B cell (primary cell): ENCODE measurements at regions not wholly inside any gene's neighbourhood (a gene's known extent, or its start where the extent isn't known, plus 50 kb on each side); places are given as distances from the start of the nearest gene placed in this dataset.

Source experiments
- EZH2 ChIP-seq: IDR thresholded peaks from 2 replicates; pipeline ENCODE4 v1.6.1; 2012; ENCODE audit warnings: borderline replicate concordance, low read depth, mild to moderate bottlenecking, moderate library complexity, low read length; ENCODE audit not compliant: insufficient read depth, poor library complexity, severe bottlenecking
- TF ChIP-seq, protein P1 (sequence below): fragments of 200-600 bp; IDR thresholded peaks from one replicate; pipeline ENCODE4 v1.8.0; 2022; ENCODE audit warnings: antibody characterized with exemption, mild to moderate bottlenecking

GRCh38 chr20:57866250-57867106 lies 156.7 kb upstream of the PMEPA1 start:
- TF ChIP-seq, protein P1, sequence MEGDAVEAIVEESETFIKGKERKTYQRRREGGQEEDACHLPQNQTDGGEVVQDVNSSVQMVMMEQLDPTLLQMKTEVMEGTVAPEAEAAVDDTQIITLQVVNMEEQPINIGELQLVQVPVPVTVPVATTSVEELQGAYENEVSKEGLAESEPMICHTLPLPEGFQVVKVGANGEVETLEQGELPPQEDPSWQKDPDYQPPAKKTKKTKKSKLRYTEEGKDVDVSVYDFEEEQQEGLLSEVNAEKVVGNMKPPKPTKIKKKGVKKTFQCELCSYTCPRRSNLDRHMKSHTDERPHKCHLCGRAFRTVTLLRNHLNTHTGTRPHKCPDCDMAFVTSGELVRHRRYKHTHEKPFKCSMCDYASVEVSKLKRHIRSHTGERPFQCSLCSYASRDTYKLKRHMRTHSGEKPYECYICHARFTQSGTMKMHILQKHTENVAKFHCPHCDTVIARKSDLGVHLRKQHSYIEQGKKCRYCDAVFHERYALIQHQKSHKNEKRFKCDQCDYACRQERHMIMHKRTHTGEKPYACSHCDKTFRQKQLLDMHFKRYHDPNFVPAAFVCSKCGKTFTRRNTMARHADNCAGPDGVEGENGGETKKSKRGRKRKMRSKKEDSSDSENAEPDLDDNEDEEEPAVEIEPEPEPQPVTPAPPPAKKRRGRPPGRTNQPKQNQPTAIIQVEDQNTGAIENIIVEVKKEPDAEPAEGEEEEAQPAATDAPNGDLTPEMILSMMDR = no peak
- TF ChIP-seq EZH2 = no peak
